Suprapubic skin (tissue), 4 donors: ENCODE measurements at regions not wholly inside any gene's neighbourhood (a gene's known extent, or its start where the extent isn't known, plus 50 kb on each side); places are given as distances from the start of the nearest gene placed in this dataset.

Experiments used
- DNase-seq, 2 donors: peaks; one replicate each; pipeline ENCODE4 v3.0.0-alpha.2; 2019; ENCODE audit warnings: low spot score in 2 of 2
- H3K27ac ChIP-seq: fragments of 200-600 bp; sonication (generic); one replicate; pipeline ENCODE4 v1.5.1; 2019
- H3K27me3 ChIP-seq: fragments of 200-600 bp; sonication (generic); one replicate; pipeline ENCODE4 v1.5.1; 2019
- H3K36me3 ChIP-seq: fragments of 200-600 bp; sonication (generic); one replicate; pipeline ENCODE4 v1.5.1; 2019
- H3K4me1 ChIP-seq: fragments of 200-600 bp; sonication (generic); one replicate; pipeline ENCODE4 v1.5.1; 2019
- H3K4me3 ChIP-seq: fragments of 200-600 bp; sonication (generic); one replicate; pipeline ENCODE4 v1.5.1; 2019; ENCODE audit warnings: mild to moderate bottlenecking
- H3K9me3 ChIP-seq: fragments of 200-600 bp; sonication (generic); one replicate; pipeline ENCODE4 v1.5.1; 2019
- CTCF ChIP-seq, 2 donors: fragments of 200-600 bp in 1 of 2; fragments of 450-650 bp in 1 of 2; sonication (generic) in 1 of 2; IDR thresholded peaks; one replicate each; pipeline ENCODE4 v1.5.1; 2016 to 2019; ENCODE audit warnings: antibody characterized with exemption in 2 of 2, mild to moderate bottlenecking in 1 of 2, moderate library complexity in 1 of 2
- EP300 ChIP-seq: sonication (generic); formaldehyde crosslinking; IDR thresholded peaks from one replicate; pipeline ENCODE4 v1.6.1; 2017; ENCODE audit warnings: antibody characterized with exemption
- POLR2A ChIP-seq, 2 donors: fragments of 450-650 bp; IDR thresholded peaks; one replicate each; pipeline ENCODE4 v1.6.1; 2017; ENCODE audit warnings: antibody characterized with exemption in 2 of 2, mild to moderate bottlenecking in 2 of 2, moderate library complexity in 2 of 2
- POLR2AphosphoS5 ChIP-seq, 3 donors: sonication (generic); formaldehyde crosslinking; IDR thresholded peaks; one replicate each; pipeline ENCODE4 v1.6.1; 2017; ENCODE audit warnings: antibody characterized with exemption in 3 of 3
- WGBS: methylation state at CpG from one replicate; pipeline ENCODE4 v1.1.5; 2018; 5-methylcytosine and 5-hydroxymethylcytosine counted together

- Histone ChIP-seq H3K4me1 (no peaks in the 10 kb centered on the region), H3K9me3 (no peaks in the 10 kb centered on the region), H3K27ac (no peak overlapping the region), H3K27me3 (no peaks in the 10 kb centered on the region), H3K36me3 (no peaks in the 10 kb centered on the region), H3K4me3 (no peak overlapping the region)
- TF ChIP-seq POLR2A (IDR thresholded peaks at IDR 0.05) (no peak), EP300 (no peak), POLR2AphosphoS5 (IDR thresholded peaks at IDR 0.05) (no peak), CTCF (IDR thresholded peaks at IDR 0.05) (no peak)
- WGBS: 83% methylated on average over 3 of the region's 3 CpGs
- no peak for DNase-seq
Observed at GRCh38 chr1:221366495-221367110, 375.3 kb downstream of the DUSP10 start.

- H3K36me3 ChIP-seq: no peaks in the 10 kb centered on the region
- H3K27ac ChIP-seq: no peak overlapping the region
- no peak for DNase-seq
- 58% methylated on average over 3 of the region's 3 CpGs for whole genome bisulfite sequencing
- TF ChIP-seq POLR2AphosphoS5 (IDR thresholded peaks at IDR 0.05) (no peak), POLR2A (IDR thresholded peaks at IDR 0.05) (no peak), EP300 (no peak), CTCF (IDR thresholded peaks at IDR 0.05) (no peak)
- no peak overlapping the region for H3K4me3 ChIP-seq
- H3K4me1 ChIP-seq: no peaks in the 10 kb centered on the region
- H3K27me3 ChIP-seq: no peaks in the 10 kb centered on the region
- no peaks in the 10 kb centered on the region for H3K9me3 ChIP-seq
Observed at GRCh38 chr1:221371705-221372104, 370.2 kb downstream of the DUSP10 start.

GRCh38 chr1:221373795-221374194 is 368.1 kb downstream of the DUSP10 start:
- DNase-seq: no peak
- H3K27ac ChIP-seq: no peak overlapping the region
- no peaks in the 10 kb centered on the region for H3K4me1 ChIP-seq
- no peak overlapping the region for H3K4me3 ChIP-seq
- H3K9me3 ChIP-seq: no peaks in the 10 kb centered on the region
- WGBS: 88% methylated on average over 1 of the region's 1 CpG
- H3K27me3 ChIP-seq: no peaks in the 10 kb centered on the region
- no peaks in the 10 kb centered on the region for H3K36me3 ChIP-seq
- no peak for TF ChIP-seq POLR2A (IDR thresholded peaks at IDR 0.05)
- no peak for TF ChIP-seq EP300
- TF ChIP-seq POLR2AphosphoS5 (IDR thresholded peaks at IDR 0.05): no peak

GRCh38 chr1:221376286-221376685 is 365.6 kb downstream of the DUSP10 start:
- Histone ChIP-seq H3K4me1 (no peaks in the 10 kb centered on the region), H3K36me3 (no peaks in the 10 kb centered on the region), H3K27ac (no peak overlapping the region), H3K27me3 (no peaks in the 10 kb centered on the region), H3K4me3 (no peak overlapping the region), H3K9me3 (no peaks in the 10 kb centered on the region)
- TF ChIP-seq POLR2AphosphoS5 (IDR thresholded peaks at IDR 0.05) (no peak), POLR2A (IDR thresholded peaks at IDR 0.05) (no peak), CTCF (IDR thresholded peaks at IDR 0.05) (no peak), EP300 (no peak)
- WGBS: 61% methylated on average over 5 of the region's 5 CpGs
- no peak for DNase-seq

GRCh38 chr1:221381910-221382623 is 359.8 kb downstream of the DUSP10 start:
- Histone ChIP-seq H3K4me1 (no peaks in the 10 kb centered on the region), H3K27me3 (no peaks in the 10 kb centered on the region), H3K27ac (peak overlapping the region; percentile 49), H3K36me3 (no peaks in the 10 kb centered on the region), H3K4me3 (no peak overlapping the region), H3K9me3 (no peaks in the 10 kb centered on the region)
- no peak for TF ChIP-seq EP300
- TF ChIP-seq POLR2A (IDR thresholded peaks at IDR 0.05): no peak
- no peak for TF ChIP-seq POLR2AphosphoS5 (IDR thresholded peaks at IDR 0.05)
- no peak for TF ChIP-seq CTCF (IDR thresholded peaks at IDR 0.05)
- no peak for DNase-seq
- 49% methylated on average over 3 of the region's 3 CpGs for WGBS
